ENCODE measurements at regions not wholly inside any gene's neighbourhood (a gene's known extent, or its start where the extent isn't known, plus 50 kb on each side); places are given as distances from the start of the nearest gene placed in this dataset.

DNA sequence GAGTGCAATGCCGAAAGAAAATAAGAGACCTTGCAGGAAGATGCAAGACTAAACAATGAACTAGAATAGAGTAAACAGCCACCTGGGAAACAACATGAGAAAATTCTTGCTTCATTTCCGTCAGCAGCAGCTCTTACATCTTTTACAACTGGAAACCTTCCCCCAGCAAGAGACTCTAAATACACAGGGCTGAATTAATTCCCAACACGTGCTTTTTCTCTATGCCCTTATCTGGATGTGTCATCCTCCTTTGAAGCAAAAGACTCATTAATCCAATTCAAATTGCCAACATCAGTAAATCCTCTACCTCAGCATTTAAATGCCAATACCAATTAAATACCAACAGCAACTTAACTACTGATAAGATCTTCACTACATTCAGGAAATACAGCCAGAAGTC lies 99.0 kb upstream of the PDE1C start:
- TF ChIP-seq, protein P1, sequence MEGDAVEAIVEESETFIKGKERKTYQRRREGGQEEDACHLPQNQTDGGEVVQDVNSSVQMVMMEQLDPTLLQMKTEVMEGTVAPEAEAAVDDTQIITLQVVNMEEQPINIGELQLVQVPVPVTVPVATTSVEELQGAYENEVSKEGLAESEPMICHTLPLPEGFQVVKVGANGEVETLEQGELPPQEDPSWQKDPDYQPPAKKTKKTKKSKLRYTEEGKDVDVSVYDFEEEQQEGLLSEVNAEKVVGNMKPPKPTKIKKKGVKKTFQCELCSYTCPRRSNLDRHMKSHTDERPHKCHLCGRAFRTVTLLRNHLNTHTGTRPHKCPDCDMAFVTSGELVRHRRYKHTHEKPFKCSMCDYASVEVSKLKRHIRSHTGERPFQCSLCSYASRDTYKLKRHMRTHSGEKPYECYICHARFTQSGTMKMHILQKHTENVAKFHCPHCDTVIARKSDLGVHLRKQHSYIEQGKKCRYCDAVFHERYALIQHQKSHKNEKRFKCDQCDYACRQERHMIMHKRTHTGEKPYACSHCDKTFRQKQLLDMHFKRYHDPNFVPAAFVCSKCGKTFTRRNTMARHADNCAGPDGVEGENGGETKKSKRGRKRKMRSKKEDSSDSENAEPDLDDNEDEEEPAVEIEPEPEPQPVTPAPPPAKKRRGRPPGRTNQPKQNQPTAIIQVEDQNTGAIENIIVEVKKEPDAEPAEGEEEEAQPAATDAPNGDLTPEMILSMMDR (conservative IDR thresholded peaks at IDR 0.05; ENCODE audit: low read depth, low read length), result no peak
- TF ChIP-seq EZH2phosphoT487 (IDR thresholded peaks at IDR 0.05; ENCODE audit: borderline replicate concordance, low read length), result no peak
- no peak for TF ChIP-seq EZH2 (IDR thresholded peaks at IDR 0.05; ENCODE audit: low read length, unreplicated experiment)

Measured in PC-3 (cell line).